Nephron progenitor cell (in vitro differentiated cells): ENCODE measurements at regions not wholly inside any gene's neighbourhood (a gene's known extent, or its start where the extent isn't known, plus 50 kb on each side); places are given as distances from the start of the nearest gene placed in this dataset.

Experiments
- DNase-seq: peaks from one replicate; pipeline ENCODE4 v3.0.0; 2021
- H3K27ac Mint-ChIP-seq: 2 replicates; pipeline ENCODE4 v1.8.0; 2021; ENCODE audit warnings: mild to moderate bottlenecking, moderate library complexity, mixed read lengths
- H3K27me3 Mint-ChIP-seq: 2 replicates; pipeline ENCODE4 v1.8.0; 2021; ENCODE audit warnings: mild to moderate bottlenecking, low read depth, mixed read lengths; ENCODE audit not compliant: poor library complexity
- H3K36me3 Mint-ChIP-seq: 2 replicates; pipeline ENCODE4 v1.8.0; 2021; ENCODE audit warnings: low read depth, mixed read lengths
- H3K4me1 Mint-ChIP-seq: 2 replicates; pipeline ENCODE4 v1.8.0; 2021; ENCODE audit warnings: mixed read lengths
- H3K4me3 Mint-ChIP-seq: 2 replicates; pipeline ENCODE4 v1.8.0; 2021; ENCODE audit warnings: mild to moderate bottlenecking, moderate library complexity, mixed read lengths
- H3K9me3 Mint-ChIP-seq: 2 replicates; pipeline ENCODE4 v1.8.0; 2021; ENCODE audit warnings: mild to moderate bottlenecking, moderate library complexity, mixed read lengths
- CTCF ChIP-seq: fragments of 200-600 bp; sonication (generic); IDR thresholded peaks from 2 replicates; pipeline ENCODE4 v1.5.0; 2021; ENCODE audit warnings: antibody characterized with exemption

DNA sequence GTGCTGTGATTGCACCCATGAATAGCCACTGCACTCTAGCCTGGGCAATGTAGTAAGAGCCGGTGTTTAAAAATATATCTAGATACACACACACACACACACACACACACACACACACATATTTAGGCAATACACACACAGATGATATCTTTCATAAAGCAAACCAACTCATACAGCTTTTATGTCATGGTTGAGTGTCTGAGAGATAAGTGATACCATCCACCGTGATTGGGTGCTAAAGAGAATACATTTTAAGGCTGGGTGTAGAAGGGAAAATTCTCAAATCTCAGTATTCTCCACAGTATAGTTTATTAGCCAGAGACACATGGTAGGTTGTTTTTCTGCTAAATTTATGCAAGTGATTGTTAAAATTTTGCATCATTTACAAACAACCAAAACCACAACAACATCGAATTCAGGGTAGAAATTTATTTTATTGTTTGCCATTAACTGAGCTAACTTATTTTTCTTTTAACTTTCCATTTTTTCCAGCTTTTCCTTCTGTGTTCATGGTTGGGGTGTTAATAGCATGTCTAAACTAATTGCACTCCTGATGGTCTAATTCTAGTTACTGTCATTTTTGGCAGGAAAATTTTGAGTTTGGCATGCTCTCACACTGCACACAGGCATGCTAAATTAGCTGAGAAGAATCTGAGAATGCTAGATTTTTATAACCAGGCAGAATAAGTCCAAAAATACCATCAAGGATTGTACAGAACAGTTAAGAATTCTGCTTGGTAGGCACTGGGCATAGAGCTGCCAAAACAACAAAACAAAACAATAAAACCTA lies 57.9 kb upstream of the SYPL1 start:
- no peak for TF ChIP-seq CTCF
- Mint-ChIP-seq H3K9me3 (no peaks in the 10 kb centered on the region), H3K36me3 (no peaks in the 10 kb centered on the region), H3K27ac (no peak overlapping the region), H3K4me3 (no peak overlapping the region), H3K4me1 (peaks cover 3% of the 10 kb centered on the region), H3K27me3 (peaks cover 4% of the 10 kb centered on the region)
- no peak for DNase-seq

GRCh38 chr7:106167439-106168136 lies 55.5 kb upstream of the SYPL1 start:
- H3K36me3 Mint-ChIP-seq = peaks cover 4% of the 10 kb centered on the region

DNA sequence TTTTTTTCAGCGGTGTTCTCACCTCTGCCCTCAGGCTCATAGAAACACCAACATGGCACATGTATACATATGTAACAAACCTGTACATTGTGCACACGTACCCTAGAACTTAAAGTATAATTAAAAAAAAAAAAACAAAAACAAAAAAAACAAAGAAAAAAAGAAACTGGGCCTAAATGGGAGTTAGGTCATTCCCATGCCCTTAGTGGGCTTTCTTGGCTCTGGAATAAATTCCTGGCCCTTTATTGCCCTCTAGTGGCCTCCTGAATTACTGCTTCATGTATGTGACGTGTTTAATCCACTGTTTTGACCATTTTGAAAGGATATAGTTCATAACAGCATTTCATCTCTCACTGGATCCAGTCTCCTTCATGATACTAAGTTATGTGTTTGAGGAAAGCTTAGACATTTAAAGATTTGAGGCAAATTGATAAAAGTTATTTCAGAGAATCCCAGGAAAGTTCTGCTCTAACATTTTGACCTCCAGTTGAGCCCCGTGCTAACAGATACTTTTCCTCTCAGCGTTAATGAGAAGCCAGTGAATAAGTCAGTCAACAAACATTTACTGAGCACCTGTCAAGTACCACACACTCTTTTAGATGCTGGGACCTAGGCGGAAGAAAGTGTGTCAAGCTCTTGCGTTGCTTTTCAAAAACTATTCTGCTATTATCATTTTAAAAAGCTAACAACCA lies 54.7 kb upstream of the SYPL1 start:
- no peak overlapping the region for H3K4me3 Mint-ChIP-seq
- peaks cover 4% of the 10 kb centered on the region for H3K27me3 Mint-ChIP-seq

More at GRCh38 chr7:106167439-106168136, 55.5 kb upstream of the SYPL1 start:
- TF ChIP-seq CTCF = no peak
- DNase-seq = no peak
- H3K27me3 Mint-ChIP-seq = peaks cover 4% of the 10 kb centered on the region
- H3K27ac Mint-ChIP-seq = peak overlapping the region; percentile 57
- H3K4me1 Mint-ChIP-seq = peaks cover 3% of the 10 kb centered on the region
- H3K9me3 Mint-ChIP-seq = peaks cover 17% of the 10 kb centered on the region
- H3K4me3 Mint-ChIP-seq = no peak overlapping the region

GRCh38 chr7:106165337-106165736 lies 53.2 kb upstream of the SYPL1 start:
- Mint-ChIP-seq H3K4me3 (no peak overlapping the region), H3K4me1 (peaks cover 3% of the 10 kb centered on the region), H3K36me3 (peaks cover 4% of the 10 kb centered on the region), H3K27ac (no peak overlapping the region), H3K27me3 (no peaks in the 10 kb centered on the region), H3K9me3 (peaks cover 34% of the 10 kb centered on the region)
- TF ChIP-seq CTCF = no peak
- no peak for DNase-seq

More for the DNA sequence above, 54.7 kb upstream of the SYPL1 start:
- Mint-ChIP-seq H3K36me3 (peaks cover 4% of the 10 kb centered on the region), H3K27ac (no peak overlapping the region), H3K4me1 (peaks cover 3% of the 10 kb centered on the region), H3K9me3 (peaks cover 20% of the 10 kb centered on the region)
- peak; percentile 92 for TF ChIP-seq CTCF
- DNase-seq = peak; percentile 56

- Mint-ChIP-seq H3K36me3 (peaks cover 4% of the 10 kb centered on the region), H3K27ac (no peak overlapping the region), H3K4me3 (no peak overlapping the region), H3K4me1 (peaks cover 3% of the 10 kb centered on the region), H3K27me3 (no peaks in the 10 kb centered on the region), H3K9me3 (peaks cover 54% of the 10 kb centered on the region)
- no peak for DNase-seq
- TF ChIP-seq CTCF = no peak
These were observed 51.1 kb upstream of the SYPL1 start for GRCh38 chr7:106163257-106163656.
